MCF 10A (cell line): ENCODE measurements at regions not wholly inside any gene's neighbourhood (a gene's known extent, or its start where the extent isn't known, plus 50 kb on each side); places are given as distances from the start of the nearest gene placed in this dataset.

ENCODE experiments used
- BruUV-seq: library from RNA; stranded (reverse); fragments of 400-500 nt; replicated peaks from 2 replicates; lab custom pipeline; 2021; lab: Mats Ljungman, UMichigan
- CTCF ChIA-PET: fragments of 300-600 bp; sonication (Branson Sonifier 250); formaldehyde crosslinking; extraction: SDS; loops from one replicate; lab custom pipeline; 2021; ENCODE audit warnings: antibody characterized with exemption, inconsistent platforms; lab: Yijun Ruan, JAX
- POLR2A ChIA-PET: fragments of 300-600, 350-650 bp; sonication (Branson Sonifier 250); formaldehyde crosslinking; extraction: SDS; loops from one replicate; lab custom pipeline; 2020; ENCODE audit warnings: antibody characterized with exemption, inconsistent platforms; lab: Yijun Ruan, JAX
- DNase-seq: peaks from one replicate; pipeline ENCODE4 v3.0.0-alpha.2; 2018; ENCODE audit not compliant: unreplicated experiment
- H3K27ac Mint-ChIP-seq: one replicate; pipeline ENCODE4 v1.8.0; 2022; ENCODE audit warnings: mild to moderate bottlenecking, low read depth, mixed read lengths; ENCODE audit not compliant: unreplicated experiment
- H3K27me3 Mint-ChIP-seq: one replicate; pipeline ENCODE4 v1.8.0; 2022; ENCODE audit warnings: mixed read lengths; ENCODE audit not compliant: insufficient read depth, unreplicated experiment
- H3K36me3 Mint-ChIP-seq: one replicate; pipeline ENCODE4 v1.8.0; 2022; ENCODE audit warnings: mild to moderate bottlenecking, moderate library complexity, mixed read lengths; ENCODE audit not compliant: insufficient read depth, unreplicated experiment
- H3K4me1 Mint-ChIP-seq: one replicate; pipeline ENCODE4 v1.8.0; 2022; ENCODE audit warnings: mixed read lengths; ENCODE audit not compliant: insufficient read depth, unreplicated experiment
- H3K4me3 Mint-ChIP-seq: one replicate; pipeline ENCODE4 v1.8.0; 2022; ENCODE audit warnings: mild to moderate bottlenecking, moderate library complexity, mixed read lengths; ENCODE audit not compliant: unreplicated experiment
- H3K9me3 Mint-ChIP-seq: one replicate; pipeline ENCODE4 v1.8.0; 2022; ENCODE audit warnings: mixed read lengths; ENCODE audit not compliant: unreplicated experiment
- CTCF ChIP-seq: fragments of 200-600 bp; IDR thresholded peaks from one replicate; pipeline ENCODE4 v1.8.0; 2022; ENCODE audit warnings: antibody characterized with exemption, mild to moderate bottlenecking; ENCODE audit not compliant: unreplicated experiment
- intact Hi-C: fragments of 100-400 bp; cut with micrococcal nuclease; formaldehyde crosslinking; loops from 2 replicates; pipeline ENCODE4 v1.14.1; 2022

DNA sequence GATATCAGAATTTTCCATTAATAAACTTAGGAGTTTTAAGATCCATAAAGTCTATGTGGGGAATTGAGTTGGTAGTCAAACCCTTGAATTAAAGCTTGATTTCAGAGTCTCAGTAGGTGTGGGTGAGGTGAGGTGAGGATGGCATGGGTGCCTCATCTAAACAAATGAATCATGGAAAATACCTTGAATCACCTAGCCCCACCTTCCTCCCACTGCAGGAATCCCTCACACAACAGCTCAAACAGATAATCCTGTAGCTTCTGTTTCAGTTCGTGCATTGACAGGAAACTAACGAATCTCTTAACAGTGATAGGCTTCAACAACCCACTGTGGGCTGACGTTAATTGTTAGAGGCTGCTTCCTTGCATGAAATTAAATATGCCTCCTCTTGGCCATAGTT, 185.0 kb downstream of the SREK1 start:
- no peak for DNase-seq
- no peaks in the 10 kb centered on the region for H3K9me3 Mint-ChIP-seq
- H3K4me1 Mint-ChIP-seq, result no peaks in the 10 kb centered on the region
- TF ChIP-seq CTCF, result no peak
- intact Hi-C loops, result no loop called here
- H3K27ac Mint-ChIP-seq, result no peak overlapping the region
- POLR2A ChIA-PET, result interaction anchor here (0.7 kb wide), 1 partner anchor 39 kb away, joined by 3 read pairs; no protein-coding TSS in a partner anchor
- no peak overlapping the region for H3K4me3 Mint-ChIP-seq
- peaks cover 26% of the 10 kb centered on the region for H3K27me3 Mint-ChIP-seq
- CTCF ChIA-PET, result interaction anchor here (0.6 to 1.8 kb wide), 3 partner anchors 21 to 428 kb away, joined by 3 to 11 read pairs (median 3); no protein-coding TSS in a partner anchor
- no peaks in the 10 kb centered on the region for H3K36me3 Mint-ChIP-seq
- BruUV-seq, result no TSS peak

DNA sequence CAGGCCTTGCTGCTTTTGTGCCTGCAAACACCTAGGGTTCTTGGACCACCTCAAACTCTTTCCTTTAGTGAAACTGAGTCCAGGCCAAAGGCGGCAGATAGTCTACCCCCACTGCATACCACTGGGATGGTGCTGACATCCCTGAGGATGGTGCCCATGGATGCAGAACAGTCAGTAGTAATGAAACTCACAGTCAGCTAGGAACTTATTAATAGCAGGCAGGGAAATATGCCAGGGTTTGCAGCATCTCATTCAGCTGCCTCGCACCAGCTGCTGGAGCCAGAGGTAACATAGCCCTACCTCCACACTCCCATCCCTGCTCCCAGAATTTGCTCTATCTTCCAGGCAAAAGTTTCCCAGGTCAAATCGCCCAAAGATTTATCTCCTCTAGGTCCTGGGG, 189.1 kb downstream of the SREK1 start:
- Mint-ChIP-seq H3K36me3 (no peaks in the 10 kb centered on the region), H3K9me3 (no peaks in the 10 kb centered on the region), H3K4me1 (no peaks in the 10 kb centered on the region), H3K27me3 (peaks cover 42% of the 10 kb centered on the region), H3K27ac (no peak overlapping the region), H3K4me3 (no peak overlapping the region)
- ChIA-PET CTCF (interaction anchor here (0.6 to 2.2 kb wide), 2 partner anchors 25 to 27 kb away, joined by 3 to 9 read pairs; no protein-coding TSS in a partner anchor), POLR2A (no interaction called here)
- no peak for DNase-seq
- intact Hi-C loops, result no loop called here
- BruUV-seq, result no TSS peak
- TF ChIP-seq CTCF, result no peak

DNA sequence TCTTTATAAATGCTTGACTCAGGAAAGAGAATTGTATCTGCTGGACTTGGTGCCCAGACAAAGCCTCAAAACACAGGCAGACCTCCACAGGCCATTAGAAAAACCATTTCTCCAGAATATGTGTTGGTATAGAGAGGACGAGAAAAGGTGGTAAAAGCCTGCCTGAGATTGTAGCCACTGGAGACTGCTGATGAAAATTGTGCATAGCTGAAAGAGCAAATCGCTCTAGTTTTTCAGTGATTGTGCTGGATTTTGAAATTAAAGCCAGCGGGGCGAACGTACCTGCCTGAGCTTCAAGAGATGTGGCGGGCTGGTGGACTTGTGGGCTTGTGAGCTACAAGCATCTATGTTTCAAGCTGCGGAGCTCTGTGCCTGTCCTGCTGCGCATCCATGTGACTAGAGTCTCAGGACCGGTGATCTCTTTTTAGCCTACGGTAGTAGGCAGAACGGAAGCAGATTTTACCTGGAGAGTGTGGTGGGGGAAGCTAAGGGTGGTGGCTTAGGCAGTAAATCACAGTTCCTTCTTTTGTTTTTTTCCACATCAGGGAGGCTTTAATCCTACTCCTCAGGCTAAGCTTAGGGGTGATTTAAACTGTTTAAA, 193.6 kb downstream of the SREK1 start:
- ChIA-PET POLR2A (no interaction called here), CTCF (interaction anchor here (0.6 to 0.8 kb wide), 2 partner anchors 31 to 390 kb away, joined by 3 to 6 read pairs; no protein-coding TSS in a partner anchor)
- H3K27ac Mint-ChIP-seq, result no peak overlapping the region
- no peak overlapping the region for H3K4me3 Mint-ChIP-seq
- peaks cover 66% of the 10 kb centered on the region for H3K27me3 Mint-ChIP-seq
- H3K9me3 Mint-ChIP-seq, result no peaks in the 10 kb centered on the region
- no peaks in the 10 kb centered on the region for H3K36me3 Mint-ChIP-seq
- intact Hi-C loops, result no loop called here
- no peak for DNase-seq
- no peaks in the 10 kb centered on the region for H3K4me1 Mint-ChIP-seq
- no TSS peak for BruUV-seq
- TF ChIP-seq CTCF, result no peak

- no peak for TF ChIP-seq CTCF
- Mint-ChIP-seq H3K4me3 (no peak overlapping the region), H3K27me3 (peaks cover 66% of the 10 kb centered on the region), H3K4me1 (no peaks in the 10 kb centered on the region), H3K36me3 (no peaks in the 10 kb centered on the region), H3K27ac (no peak overlapping the region), H3K9me3 (no peaks in the 10 kb centered on the region)
- CTCF ChIA-PET, result interaction anchor here (0.6 to 1.2 kb wide), 4 partner anchors 15 to 32 kb away, joined by 3 to 5 read pairs (median 4); no protein-coding TSS in a partner anchor
- POLR2A ChIA-PET, result interaction anchor here (1.2 kb wide), 1 partner anchor 16 kb away, joined by 3 read pairs; no protein-coding TSS in a partner anchor
- intact Hi-C loops, result no loop called here
- BruUV-seq, result no TSS peak
- DNase-seq, result no peak
Measured at GRCh38 chr5:66338828-66339227, 194.7 kb downstream of the SREK1 start.
